HAP-1 (cell line): ENCODE measurements at regions not wholly inside any gene's neighbourhood (a gene's known extent, or its start where the extent isn't known, plus 50 kb on each side); places are given as distances from the start of the nearest gene placed in this dataset.

Experiments used
- DNase-seq, 2 experiments: peaks; one replicate each; pipeline ENCODE4 v3.0.0-alpha.2; 2016 to 2020; ENCODE audit warnings: low spot score in 2 of 2
- H3K27me3 ChIP-seq: fragments of 250-450 bp; sonication (Bioruptor Pico); 2 replicates; pipeline ENCODE4 v1.5.1; 2020; ENCODE audit warnings: low read depth, mild to moderate bottlenecking, moderate library complexity
- H3K36me3 ChIP-seq: fragments of 250-450 bp; sonication (Bioruptor Pico); replicated peaks from 2 replicates; pipeline ENCODE4 v1.5.1; 2020; ENCODE audit warnings: mild to moderate bottlenecking
- H3K4me1 ChIP-seq: fragments of 250-450 bp; sonication (Bioruptor Pico); 2 replicates; pipeline ENCODE4 v1.5.1; 2020; ENCODE audit warnings: mild to moderate bottlenecking
- H3K4me3 ChIP-seq: fragments of 250-450 bp; sonication (Bioruptor Pico); 2 replicates; pipeline ENCODE4 v1.5.1; 2020; ENCODE audit warnings: mild to moderate bottlenecking, moderate library complexity
- H3K9me3 ChIP-seq: fragments of 250-450 bp; sonication (Bioruptor Pico); 2 replicates; pipeline ENCODE4 v1.5.1; 2020; ENCODE audit warnings: mild to moderate bottlenecking, moderate library complexity
- in situ Hi-C: fragments of 300-500 bp; cut with MboI; formaldehyde crosslinking; loops from 3 replicates; pipeline ENCODE4 v1.14.3; 2020; ENCODE audit warnings: low sequenced_read_pairs, inconsistent platforms, mixed read lengths

DNA sequence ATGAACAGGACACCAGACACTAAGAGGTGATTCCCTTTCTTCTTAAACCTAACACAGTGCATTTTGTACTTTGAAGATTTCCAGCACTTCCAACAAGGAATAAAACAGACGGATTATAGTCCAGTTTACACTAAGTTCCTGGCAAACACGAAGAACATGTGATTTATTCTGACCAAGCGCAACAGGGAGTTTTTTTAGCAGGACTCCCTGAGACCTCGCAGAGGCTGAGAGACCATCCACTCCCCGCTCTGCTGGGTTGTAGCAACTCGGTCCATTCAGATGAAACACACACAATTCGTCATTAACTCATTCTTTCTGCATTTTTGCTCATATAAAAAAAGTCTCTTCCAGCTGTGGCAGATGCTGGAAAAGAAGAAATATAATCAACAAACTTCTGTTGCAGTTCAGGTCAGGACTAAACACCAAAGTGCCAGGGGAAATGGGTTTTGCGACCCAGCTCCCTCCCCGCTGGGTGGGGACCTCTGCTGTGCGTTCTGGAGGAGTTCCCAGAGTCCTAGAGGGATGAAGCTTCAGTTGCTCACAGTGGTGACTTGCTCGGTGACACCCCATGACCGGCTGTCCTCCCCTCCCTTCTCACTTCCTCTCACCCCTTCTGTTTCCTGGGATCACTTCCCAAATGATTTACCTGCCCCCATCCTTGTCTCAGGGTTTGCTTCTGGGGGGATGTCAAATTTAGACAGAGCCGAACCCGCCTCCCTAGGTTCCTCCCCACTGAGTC is 52.5 kb downstream of the KCNF1 start:
- in situ Hi-C loops = no loop called here
- Histone ChIP-seq H3K36me3 (no peaks in the 10 kb centered on the region), H3K27me3 (peaks cover 6% of the 10 kb centered on the region), H3K9me3 (no peaks in the 10 kb centered on the region), H3K4me3 (no peak overlapping the region), H3K4me1 (no peaks in the 10 kb centered on the region)
- no peak for DNase-seq

DNA sequence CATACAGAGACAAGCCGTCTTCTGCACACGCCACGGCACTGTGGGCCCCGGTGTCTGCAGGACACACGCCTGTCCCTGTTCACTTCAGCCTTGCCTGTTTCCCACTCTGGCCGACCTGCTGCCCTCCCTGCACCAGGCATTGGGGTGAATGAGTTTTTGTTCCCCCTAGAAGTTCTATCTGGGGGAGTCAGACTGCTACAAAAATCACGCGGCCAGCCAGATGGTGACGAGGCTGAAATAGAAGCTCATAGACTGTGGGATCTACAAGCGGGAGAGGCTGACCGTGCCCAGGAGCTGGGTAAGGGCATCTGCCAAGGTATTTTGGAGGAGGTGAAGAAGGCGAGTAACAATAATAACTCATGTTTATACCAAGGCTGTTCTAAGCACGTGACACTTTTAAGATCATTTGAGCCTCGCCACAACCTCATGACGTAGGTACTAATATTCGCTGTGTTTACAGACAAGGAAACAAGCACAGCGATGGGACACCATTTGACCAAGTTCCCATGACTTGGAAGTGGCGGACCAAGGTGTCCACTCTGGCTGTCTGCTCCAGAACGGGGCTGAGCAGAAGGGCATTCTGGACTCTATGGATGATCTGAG is 53.6 kb downstream of the KCNF1 start:
- Histone ChIP-seq H3K36me3 (no peaks in the 10 kb centered on the region), H3K9me3 (no peaks in the 10 kb centered on the region), H3K4me1 (no peaks in the 10 kb centered on the region), H3K27me3 (peaks cover 6% of the 10 kb centered on the region), H3K4me3 (no peak overlapping the region)
- in situ Hi-C loops = no loop called here
- no peak for DNase-seq

DNA sequence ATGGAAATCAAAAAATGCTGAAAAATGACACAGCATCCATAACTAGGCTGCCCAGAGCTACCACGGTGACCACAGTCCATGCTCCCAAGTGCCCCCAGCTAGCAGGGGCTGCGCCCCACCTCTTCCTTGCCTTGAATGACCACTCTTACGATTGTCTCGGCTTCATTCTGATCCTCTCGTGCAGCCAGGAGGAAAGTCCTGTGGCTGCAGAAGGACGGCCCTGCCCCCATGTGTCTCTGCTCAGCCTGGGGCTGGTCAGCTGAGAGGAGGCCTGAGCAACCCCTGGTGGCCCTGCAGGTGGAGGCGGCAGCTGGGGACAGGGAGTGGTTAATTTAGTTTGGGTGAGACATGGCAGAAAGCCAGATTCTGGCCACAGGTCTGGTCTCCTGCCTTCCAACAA is 54.3 kb downstream of the KCNF1 start:
- in situ Hi-C loops = no loop called here
- no peaks in the 10 kb centered on the region for H3K9me3 ChIP-seq
- peaks cover 6% of the 10 kb centered on the region for H3K27me3 ChIP-seq

DNA sequence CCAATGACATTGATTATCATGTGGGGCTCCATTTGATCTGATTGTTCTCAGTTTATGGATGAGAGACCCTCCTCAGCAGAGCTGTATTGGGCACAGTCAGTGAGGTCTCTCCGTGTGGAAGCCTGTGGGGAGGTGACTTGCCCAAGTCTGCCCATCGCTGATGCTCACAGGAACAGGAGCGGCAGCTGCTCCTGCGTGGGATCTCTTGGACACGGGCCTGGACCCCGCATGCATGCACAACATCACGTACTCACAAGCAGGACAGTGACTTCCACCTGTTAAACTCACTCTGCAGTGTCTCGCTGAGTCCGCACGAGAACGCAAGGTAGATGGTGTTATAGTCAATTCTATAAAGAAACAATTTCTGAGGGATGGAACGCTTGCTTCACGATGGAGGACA is 55.0 kb downstream of the KCNF1 start:
- in situ Hi-C loops = no loop called here
- H3K36me3 ChIP-seq = no peaks in the 10 kb centered on the region
- H3K4me1 ChIP-seq = no peaks in the 10 kb centered on the region
- no peaks in the 10 kb centered on the region for H3K9me3 ChIP-seq
- DNase-seq = no peak
- H3K4me3 ChIP-seq = no peak overlapping the region
- H3K27me3 ChIP-seq = peaks cover 6% of the 10 kb centered on the region

More for the DNA sequence above, 54.3 kb downstream of the KCNF1 start:
- Histone ChIP-seq H3K4me3 (no peak overlapping the region), H3K4me1 (no peaks in the 10 kb centered on the region), H3K36me3 (no peaks in the 10 kb centered on the region)
- DNase-seq = no peak

DNA sequence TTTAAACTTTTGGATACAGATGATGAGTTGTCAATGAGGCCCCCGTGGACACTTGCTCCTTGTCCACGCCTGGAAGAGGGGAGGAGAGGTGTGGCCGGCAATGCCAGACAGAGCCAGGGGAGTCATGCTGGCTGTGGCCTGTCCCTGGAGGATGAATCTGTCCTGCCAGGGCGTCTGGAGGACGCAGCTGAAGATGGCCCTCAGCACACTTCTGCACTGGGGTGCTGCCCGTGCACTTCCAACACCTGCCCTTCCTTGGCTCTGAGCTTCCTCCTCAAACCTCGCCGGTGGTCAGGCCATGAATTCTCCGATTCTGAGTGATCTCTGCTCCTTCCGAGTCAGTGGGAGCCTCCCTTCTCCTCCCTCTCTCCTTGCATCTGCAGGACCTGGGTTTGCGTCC is 56.4 kb downstream of the KCNF1 start:
- H3K4me1 ChIP-seq = no peaks in the 10 kb centered on the region
- DNase-seq = no peak
- no peak overlapping the region for H3K4me3 ChIP-seq
- in situ Hi-C loops = no loop called here
- no peaks in the 10 kb centered on the region for H3K36me3 ChIP-seq
- H3K9me3 ChIP-seq = no peaks in the 10 kb centered on the region
- H3K27me3 ChIP-seq = peaks cover 6% of the 10 kb centered on the region

DNA sequence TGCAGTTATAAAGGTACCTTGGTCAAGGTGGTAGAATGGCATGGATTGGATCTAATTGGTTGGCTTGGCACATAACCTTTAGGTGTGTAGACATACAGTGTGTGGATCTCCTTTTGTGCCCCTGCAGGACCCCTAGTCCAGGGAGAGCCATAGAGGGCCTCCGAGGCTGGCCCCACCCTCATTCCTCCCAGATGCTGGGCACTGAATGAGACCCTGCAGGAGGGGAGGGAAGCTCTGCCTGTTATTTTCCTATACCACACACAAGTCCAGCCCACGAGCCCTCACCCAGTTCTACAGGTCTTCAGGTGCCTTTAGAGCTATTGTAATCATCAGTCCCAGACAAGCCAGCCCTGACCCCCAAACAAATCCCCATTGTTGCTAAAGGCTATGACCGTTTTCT is 58.9 kb downstream of the KCNF1 start:
- Histone ChIP-seq H3K4me1 (peaks cover 11% of the 10 kb centered on the region), H3K4me3 (no peak overlapping the region), H3K27me3 (no peaks in the 10 kb centered on the region), H3K36me3 (no peaks in the 10 kb centered on the region), H3K9me3 (no peaks in the 10 kb centered on the region)
- in situ Hi-C loops = no loop called here
- no peak for DNase-seq

DNA sequence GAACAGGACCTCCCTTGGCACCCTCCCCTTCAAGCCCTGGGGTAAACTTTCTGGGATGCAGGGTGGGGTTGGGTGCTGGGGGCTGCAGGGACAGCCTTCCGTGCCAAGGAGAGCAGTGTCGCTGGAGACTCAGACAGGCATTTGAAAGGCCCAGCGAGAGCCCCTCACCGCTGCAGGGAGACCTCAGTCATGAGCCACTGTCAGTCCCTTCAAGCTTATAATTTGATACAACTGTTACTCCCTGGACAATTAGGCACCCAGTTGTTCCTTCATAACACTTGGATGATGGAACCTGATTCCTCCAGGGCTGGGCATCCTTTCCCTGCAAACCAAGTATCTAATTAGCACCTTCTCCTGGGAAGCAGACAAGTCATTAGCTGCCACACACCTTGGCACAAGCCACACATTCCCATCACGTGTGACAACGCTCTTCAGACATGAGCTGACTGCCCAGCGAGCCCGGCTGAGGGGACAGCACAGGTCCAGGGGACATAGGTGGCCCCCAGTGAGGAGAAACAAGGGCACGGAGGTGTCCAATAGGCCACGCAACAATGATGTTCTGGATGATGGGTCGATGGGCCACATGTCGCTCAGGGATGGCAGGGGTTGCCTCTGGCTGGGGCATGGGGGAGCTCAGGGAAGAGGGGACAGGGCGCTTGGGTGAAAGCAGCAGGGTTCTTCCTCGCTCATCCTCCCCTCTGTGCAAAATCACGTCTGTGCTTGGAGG is 59.6 kb downstream of the KCNF1 start:
- in situ Hi-C loops = no loop called here
- no peaks in the 10 kb centered on the region for H3K36me3 ChIP-seq
- no peaks in the 10 kb centered on the region for H3K9me3 ChIP-seq
- H3K4me3 ChIP-seq = no peak overlapping the region
- peaks cover 11% of the 10 kb centered on the region for H3K4me1 ChIP-seq
- H3K27me3 ChIP-seq = no peaks in the 10 kb centered on the region
- DNase-seq = no peak

DNA sequence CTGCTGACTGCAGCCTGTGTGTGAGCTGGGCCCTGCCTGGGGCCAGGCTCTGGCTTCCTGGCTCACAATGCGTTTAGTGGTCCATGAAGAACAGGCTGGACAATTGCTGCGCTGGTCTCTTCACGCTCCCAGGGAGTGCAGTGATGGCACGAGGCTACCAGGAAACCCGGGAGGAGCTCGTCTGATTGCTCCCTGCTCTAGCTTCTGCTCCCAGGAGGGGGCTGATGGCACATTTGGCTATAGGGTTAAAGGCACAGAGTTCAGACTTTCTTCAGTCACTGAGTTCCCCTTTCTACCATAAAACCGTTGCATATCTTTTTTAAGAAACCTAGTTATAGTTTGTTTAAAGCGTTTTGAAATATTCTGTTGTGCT is 60.1 kb downstream of the KCNF1 start:
- no peaks in the 10 kb centered on the region for H3K9me3 ChIP-seq
- in situ Hi-C loops = no loop called here
- H3K4me3 ChIP-seq = no peak overlapping the region
- H3K4me1 ChIP-seq = peaks cover 11% of the 10 kb centered on the region
- DNase-seq = no peak
- no peaks in the 10 kb centered on the region for H3K27me3 ChIP-seq
- H3K36me3 ChIP-seq = no peaks in the 10 kb centered on the region

- in situ Hi-C loops = no loop called here
Measured at GRCh38 chr2:10972683-10973433, 61.1 kb downstream of the KCNF1 start.

DNA sequence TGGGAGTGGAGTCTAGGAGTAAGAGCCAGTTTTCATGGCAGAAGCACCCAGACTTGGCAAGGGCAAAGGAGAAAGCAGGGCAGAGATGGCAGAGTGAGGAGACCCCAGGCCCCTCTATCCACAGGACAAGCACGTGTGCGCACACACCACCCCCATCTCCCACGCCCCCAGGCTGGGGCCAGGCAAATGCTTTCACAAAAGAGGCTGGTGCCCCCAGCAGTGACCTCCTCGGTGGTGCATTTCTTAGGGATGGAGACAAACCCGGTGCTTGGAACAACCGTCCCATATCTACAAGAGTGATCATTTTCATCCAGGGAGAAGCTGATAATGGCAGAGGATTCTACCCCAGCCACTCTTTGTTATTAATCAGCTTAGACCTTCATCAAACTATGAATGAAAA is 62.0 kb downstream of the KCNF1 start:
- Histone ChIP-seq H3K4me3 (no peak overlapping the region), H3K27me3 (no peaks in the 10 kb centered on the region), H3K9me3 (no peaks in the 10 kb centered on the region), H3K36me3 (no peaks in the 10 kb centered on the region), H3K4me1 (peaks cover 11% of the 10 kb centered on the region)
- peak; percentile 41 to 69 for DNase-seq
- in situ Hi-C loops = no loop called here

More at GRCh38 chr2:10972683-10973433, 61.1 kb downstream of the KCNF1 start:
- H3K4me3 ChIP-seq = no peak overlapping the region
- peaks cover 11% of the 10 kb centered on the region for H3K4me1 ChIP-seq
- H3K36me3 ChIP-seq = no peaks in the 10 kb centered on the region
- DNase-seq = no peak
- H3K9me3 ChIP-seq = no peaks in the 10 kb centered on the region
- no peaks in the 10 kb centered on the region for H3K27me3 ChIP-seq

DNA sequence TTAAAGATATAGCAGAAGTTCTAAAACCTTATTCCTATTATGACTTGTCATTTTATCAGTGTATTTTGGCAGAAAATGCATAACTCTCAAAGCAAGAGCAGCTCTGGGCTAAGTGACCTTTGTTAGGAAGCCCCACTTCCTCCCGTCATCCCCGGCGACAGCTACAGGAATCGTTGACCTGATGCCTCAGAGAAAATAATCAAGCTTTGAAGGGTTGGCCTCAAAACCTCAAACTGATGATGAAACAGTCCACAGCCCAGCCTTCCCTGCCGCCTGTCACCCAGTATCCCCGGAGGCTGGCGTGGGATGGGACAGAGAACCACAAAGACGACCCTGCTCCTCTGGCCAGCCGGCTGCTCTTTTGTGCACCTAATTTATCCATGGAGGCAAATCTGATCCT is 65.3 kb downstream of the KCNF1 start:
- in situ Hi-C loops = no loop called here
- Histone ChIP-seq H3K4me3 (no peak overlapping the region), H3K27me3 (no peaks in the 10 kb centered on the region), H3K9me3 (no peaks in the 10 kb centered on the region), H3K36me3 (no peaks in the 10 kb centered on the region), H3K4me1 (peaks cover 11% of the 10 kb centered on the region)
- no peak for DNase-seq

- H3K4me1 ChIP-seq = peaks cover 11% of the 10 kb centered on the region
- no peaks in the 10 kb centered on the region for H3K9me3 ChIP-seq
- no peaks in the 10 kb centered on the region for H3K27me3 ChIP-seq
- no peaks in the 10 kb centered on the region for H3K36me3 ChIP-seq
- H3K4me3 ChIP-seq = no peak overlapping the region
- no peak for DNase-seq
- in situ Hi-C loops = no loop called here
Measured at GRCh38 chr2:10977621-10978020, 65.9 kb downstream of the KCNF1 start.

- peaks cover 11% of the 10 kb centered on the region for H3K4me1 ChIP-seq
- no peaks in the 10 kb centered on the region for H3K27me3 ChIP-seq
Measured at GRCh38 chr2:10978090-10978670, 66.4 kb downstream of the KCNF1 start.

More at GRCh38 chr2:10978090-10978670, 66.4 kb downstream of the KCNF1 start:
- no peak for DNase-seq
- in situ Hi-C loops = no loop called here
- no peaks in the 10 kb centered on the region for H3K9me3 ChIP-seq
- H3K36me3 ChIP-seq = no peaks in the 10 kb centered on the region
- H3K4me3 ChIP-seq = no peak overlapping the region
